HG03571 (cell line): ENCODE measurements at regions not wholly inside any gene's neighbourhood (a gene's known extent, or its start where the extent isn't known, plus 50 kb on each side); places are given as distances from the start of the nearest gene placed in this dataset.

ENCODE experiments used
- ATAC-seq: cut with Tn5 transposase; IDR thresholded peaks from one replicate; pipeline ENCODE4 v1.9.1; 2021; ENCODE audit not compliant: unreplicated experiment

DNA sequence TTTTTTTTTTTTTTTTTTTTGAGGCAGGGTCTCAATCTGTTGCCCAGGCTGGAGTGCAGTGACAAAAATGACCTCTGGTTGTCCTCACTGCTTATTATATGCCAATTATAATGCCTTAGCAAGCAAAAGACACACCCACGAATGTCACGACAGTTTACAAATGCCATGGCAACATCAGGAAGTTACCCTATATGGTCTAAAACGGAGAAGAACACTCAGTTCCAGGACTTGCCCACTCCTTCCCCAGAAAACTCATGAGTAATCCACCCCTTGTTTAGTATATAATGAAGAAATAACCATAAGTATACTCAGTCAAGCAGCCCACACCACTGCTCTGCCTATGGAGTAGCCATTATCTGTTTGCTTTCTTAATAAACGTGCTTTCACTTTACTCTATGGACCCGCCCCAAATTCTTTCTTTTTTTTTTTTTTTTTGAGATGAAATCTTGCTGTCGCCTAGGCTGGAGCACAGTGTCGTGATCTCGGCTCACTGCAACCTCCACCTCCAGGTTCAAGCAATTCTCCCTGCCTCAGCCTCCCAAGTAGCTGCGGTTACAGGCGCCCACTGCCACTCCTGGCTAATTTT lies 106.2 kb downstream of the SMIM20 start:
- ATAC-seq = no peak

DNA sequence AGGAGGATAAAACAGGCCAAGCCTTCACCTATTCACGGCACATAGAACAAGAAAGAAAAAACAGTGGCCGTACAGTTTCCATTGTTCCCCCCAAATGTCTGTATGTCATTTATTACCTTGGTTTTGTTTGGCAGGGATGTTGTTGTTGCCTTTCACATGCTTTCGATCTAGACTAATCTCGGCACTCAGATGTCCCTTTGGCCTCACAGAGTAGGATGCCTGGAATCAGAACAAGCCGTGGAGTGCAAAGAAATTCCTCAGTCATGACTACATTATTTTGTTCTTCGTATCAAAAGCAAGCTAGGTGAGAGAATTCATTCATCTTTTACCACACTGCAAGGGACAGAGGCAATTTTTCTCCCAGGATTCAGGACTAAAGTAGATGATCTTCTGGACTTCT lies 106.9 kb downstream of the SMIM20 start:
- ATAC-seq = no peak

DNA sequence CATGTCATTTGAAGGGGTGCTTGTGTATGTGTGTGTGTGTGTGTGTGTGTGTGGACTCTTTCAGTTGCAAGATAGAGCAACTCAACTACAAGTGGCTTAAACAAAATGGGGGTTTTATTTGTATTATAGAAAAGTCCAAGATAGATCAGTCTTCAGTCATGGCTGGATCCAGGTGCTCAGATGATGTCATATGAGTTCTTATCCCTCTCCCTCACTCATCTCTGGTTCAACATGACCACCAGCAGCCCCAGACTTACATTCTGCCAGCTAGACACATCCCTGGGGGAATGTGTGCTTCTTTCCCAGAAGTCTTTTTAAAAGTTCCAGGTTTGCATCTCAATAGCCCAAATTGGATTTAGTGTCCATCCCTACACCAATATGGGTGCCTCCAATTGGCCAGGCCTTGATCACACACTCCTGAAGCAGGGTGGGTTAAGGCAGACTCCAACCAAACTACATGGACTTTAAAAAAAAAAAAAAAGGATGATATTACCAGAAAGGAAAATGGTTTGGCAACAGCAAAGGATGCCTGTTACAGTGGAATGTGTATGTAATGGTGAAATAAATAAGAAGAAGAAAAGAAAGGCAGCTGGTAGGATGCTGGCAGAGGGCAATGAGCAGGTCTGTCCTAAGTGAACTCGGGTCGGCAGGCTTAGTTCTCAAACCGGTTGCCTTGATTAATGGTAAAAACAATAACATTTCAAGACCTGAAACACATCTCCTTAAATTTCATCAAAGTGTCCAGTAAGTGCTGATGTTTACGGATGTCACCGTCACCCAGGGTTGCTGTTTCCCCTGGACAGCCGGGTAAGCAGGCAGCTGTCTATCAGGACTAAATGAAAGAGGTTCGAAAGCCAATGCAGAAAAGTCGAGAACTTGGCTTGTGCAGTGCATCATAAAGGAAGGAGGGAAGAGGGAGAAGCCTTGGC lies 107.7 kb downstream of the SMIM20 start:
- no peak for ATAC-seq

DNA sequence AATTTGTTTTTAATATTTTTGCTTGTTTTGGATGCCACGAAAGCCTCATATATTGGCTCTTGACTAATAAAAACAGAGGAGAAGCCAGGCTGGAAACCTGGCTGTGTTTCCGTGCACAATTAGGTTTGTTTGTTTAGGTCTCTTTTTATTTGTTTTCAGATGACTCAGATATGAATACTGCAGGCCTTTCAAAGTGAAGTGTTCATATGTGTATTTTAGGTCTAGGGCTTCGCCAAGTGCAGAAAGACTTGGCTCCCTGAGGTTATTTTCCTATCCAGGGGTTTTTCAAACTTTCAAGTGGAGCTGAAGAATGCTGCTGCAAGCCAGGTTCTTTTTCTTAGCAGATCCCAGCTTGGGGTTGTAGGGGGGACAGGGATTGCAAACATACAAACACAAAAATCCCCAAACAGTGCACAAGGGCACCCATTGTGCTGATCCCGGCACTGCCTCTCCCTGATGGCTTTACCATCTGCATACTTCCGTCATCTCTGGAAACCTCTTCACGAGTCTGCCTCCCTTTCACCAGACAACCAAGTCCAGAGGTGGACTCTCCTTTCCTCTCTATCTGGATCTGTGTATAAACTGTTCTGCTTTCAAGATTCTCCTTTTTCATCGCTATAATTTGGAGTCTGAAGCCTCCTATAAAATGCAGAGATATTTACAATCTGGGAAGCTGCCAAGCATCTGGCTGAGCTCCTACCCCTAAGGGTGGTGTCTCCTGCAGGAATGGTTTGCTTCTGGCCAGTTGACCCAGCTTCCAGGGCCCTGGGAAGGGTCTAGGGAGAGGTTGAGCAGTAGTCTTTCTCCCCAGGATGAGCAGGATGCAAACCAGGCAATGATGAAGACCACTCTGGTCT lies 108.6 kb downstream of the SMIM20 start:
- no peak for ATAC-seq

DNA sequence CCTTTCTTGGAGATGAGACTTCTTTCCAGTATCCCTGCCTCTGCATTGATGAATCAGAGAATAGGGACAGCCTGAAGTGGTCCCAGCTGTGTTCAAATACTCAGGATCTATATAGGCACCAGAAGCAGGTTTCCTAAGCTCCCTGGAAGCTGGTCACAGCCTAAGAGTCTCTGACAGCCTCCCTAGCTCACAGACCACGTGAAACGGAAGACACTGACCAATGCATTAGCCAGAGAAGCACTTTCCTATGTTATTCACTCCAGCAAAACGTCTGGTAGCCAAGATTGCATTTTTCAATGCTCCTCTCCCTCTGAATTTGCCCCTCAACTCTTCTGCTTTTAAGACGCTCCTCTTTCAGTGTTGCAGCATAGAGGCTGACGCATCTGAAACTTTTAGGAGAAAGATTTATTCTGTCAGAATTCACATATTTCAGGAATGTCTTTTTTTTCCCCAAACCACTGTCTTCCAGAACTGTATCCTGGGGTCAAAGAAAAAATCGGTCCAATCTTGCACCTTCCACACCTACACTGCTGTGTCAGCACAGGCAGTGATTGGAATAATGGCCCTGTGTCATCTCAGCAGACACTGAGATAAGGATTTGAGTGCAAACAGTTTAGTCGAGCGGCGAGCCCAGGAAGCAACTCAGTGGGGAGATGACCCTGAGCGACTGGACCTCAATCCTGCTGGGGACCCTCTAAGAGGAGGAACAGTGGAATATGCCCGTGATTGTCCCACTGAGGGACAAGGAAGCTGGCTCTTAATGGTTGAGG lies 109.4 kb downstream of the SMIM20 start:
- no peak for ATAC-seq

DNA sequence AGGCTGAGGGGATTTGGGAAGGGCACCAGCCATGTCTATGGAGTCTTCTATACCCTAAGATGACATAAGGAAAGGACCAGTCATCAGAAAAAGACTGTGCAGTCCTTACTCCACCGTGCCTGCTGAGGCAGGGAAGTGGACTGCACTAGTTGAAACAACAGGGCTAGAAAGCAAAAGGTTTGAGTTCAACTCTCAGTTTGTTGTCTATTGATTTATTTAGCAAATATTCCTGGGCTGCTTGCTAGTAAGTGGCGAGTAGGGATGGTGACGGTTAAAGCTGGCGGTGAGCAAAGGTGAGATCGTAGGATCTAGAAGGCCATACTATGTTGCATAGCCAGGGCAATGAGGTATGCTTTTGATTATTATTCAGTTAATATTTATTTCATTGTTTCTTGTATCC lies 110.1 kb downstream of the SMIM20 start:
- ATAC-seq = no peak

DNA sequence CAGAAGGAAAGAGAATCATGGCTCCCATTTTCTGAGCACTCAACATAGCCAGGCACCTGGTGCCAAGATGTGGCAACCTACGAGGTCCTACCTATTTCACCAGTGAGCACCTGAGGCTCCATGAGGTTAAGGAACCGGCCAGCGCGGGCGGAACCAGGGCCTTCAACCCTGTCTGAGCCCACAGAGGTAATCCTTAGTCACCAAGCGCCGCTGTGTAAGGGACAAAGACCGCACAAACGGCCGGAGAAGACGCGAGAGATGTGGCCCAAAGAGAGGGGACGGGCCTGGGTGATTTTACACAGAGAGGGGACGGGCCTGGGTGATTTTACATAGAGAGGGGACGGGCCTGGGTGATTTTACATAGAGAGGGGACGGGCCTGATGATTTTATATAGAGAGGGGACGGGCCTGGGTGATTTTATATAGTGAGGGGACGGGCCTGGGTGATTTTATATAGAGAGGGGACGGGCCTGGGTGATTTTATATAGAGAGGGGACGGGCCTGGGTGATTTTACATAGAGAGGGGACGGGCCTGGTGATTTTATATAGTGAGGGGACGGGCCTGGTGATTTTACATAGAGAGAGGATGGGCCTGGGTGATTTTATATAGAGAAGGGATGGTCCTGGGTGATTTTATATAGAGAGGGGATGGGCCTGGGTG lies 114.2 kb downstream of the SMIM20 start:
- ATAC-seq = no peak

DNA sequence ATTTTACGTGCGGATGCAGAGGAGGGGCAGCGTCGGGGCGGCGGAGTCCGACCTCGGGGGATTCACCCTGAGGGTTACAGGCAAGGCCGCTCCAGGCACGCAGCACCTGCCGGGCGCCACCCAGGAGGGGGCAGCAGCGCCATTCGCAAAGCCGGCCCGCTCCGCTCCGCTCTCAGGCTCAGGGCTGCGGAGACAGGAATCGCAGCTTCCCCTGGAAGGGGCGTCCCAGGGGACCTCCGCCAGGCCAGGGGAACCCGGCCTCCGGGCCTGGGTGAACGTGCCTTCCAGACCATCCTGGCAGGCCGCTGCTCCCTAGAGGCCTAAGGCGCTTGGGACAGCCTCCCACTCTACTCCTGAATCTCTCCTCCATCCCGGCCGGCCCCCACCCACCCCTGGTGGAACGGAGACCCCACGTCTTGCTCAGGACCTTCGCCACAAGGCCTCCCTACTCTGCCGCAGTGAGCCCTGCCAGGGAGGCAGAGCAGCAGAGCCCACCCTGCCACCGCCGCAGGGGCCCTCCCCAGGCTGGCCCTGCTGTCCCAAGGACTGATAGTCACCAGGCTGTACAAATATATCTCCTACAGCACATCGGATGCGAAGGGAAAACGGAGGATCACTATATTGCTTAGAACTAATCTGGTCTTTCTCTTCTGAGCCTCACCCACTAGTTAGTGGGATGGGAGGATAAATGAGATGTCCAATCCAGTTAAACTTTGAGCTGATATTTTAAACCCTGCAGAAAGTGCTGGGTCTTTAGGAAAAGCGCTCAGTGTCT lies 115.0 kb downstream of the SMIM20 start:
- peak; percentile 88 for ATAC-seq

DNA sequence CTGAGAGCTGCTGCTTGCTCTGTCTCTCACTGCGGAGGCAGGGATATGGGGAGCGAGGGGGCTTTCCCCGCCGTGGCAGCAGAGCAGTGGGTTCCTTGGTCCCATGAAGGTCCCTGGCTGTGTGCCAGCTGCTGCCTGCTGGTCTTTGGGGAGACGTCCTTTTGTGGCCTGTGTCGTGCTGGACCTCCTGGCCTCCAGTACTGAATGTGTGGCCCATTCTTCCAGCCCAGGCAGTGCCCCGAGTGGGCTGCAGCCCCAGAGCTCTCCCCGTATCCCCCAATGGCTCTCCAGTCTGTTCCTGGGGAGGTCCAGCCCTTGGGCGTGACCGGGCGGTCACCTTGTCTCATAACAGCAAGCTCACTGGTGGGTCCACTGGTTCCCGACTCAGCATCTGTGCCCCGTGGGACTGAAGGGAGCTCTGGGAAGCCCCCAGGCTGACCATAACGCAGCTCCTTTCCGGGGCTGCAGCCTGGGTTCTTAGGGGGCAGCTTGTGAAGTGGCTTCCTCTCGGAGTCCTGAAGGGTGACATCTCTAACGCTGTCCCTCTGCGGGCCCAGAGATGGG lies 115.6 kb downstream of the SMIM20 start:
- ATAC-seq = no peak

DNA sequence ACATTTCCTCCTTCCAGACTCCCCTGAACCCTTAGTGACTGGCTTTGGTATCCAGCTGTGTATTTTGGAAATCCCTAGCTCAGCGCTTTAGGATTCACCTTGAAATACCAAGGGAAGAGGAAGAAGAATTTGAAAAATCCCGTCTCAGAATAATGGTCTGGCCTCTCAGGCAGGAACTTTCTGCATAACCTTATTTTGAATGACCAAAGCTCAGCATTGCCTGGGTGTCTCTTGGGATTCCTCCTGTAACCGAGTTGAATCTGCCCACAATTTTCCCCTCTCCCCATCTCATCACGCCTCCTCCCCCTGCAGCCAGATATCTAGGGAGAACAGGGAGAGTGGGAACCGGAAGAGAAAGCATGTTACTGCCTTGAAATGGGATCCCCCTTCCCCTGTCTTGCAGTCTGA lies 116.2 kb downstream of the SMIM20 start:
- no peak for ATAC-seq

DNA sequence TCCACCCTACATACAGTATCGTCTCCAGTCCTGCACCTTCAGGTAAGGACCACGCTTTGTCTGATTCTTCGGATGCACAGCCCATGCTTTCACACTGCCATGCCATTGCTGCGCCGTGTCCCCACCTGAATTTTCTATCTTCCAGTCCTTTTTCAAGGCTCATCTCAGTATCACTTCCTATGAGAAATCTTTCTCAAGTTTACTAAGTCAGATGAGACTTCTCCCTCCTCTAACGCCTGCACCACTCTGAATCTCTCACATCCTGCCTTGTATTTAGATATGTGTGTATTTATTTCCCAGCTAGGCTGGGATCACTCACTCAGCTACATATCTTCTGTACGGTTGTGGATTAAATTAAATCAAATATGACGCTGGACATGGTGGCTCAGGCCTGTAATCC lies 116.8 kb downstream of the SMIM20 start:
- ATAC-seq = no peak

DNA sequence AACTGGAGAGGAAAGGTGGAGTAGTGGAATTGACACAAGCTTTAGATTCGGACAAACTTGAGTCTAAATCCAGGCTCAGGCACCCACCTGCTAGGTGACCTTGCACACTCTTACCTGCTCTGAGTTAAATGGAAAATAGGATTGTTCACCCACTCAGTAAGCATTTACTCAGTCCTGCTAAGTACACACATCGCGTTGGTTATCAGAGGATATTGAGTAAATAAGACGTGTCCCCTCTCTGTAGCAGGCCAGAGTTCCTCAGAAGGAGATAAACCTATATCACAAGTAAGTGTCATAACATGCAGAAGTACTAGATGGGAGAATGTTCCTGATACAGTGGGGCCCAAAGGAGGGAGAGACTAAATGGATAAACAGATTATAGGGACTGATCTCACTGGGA lies 117.7 kb downstream of the SMIM20 start:
- no peak for ATAC-seq

DNA sequence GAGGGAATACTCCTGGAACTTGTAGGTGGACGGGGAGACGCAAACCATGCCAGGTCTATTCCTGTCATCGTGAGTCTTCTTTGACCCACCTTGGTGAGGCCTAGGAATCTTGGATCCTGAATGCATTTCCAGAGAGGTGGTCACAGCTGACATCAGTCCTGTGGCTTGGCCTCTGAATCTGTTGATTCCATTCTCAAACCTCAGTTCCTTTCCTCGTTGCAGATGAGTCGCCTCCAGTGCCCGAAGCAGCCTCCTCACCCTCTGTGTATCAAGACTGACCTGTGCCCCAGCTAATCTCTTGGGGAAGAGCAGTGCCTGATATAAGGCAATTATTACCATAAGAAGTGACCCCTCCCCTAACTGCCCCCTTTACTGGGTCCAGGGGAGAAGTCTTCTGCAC lies 118.1 kb downstream of the SMIM20 start:
- no peak for ATAC-seq

DNA sequence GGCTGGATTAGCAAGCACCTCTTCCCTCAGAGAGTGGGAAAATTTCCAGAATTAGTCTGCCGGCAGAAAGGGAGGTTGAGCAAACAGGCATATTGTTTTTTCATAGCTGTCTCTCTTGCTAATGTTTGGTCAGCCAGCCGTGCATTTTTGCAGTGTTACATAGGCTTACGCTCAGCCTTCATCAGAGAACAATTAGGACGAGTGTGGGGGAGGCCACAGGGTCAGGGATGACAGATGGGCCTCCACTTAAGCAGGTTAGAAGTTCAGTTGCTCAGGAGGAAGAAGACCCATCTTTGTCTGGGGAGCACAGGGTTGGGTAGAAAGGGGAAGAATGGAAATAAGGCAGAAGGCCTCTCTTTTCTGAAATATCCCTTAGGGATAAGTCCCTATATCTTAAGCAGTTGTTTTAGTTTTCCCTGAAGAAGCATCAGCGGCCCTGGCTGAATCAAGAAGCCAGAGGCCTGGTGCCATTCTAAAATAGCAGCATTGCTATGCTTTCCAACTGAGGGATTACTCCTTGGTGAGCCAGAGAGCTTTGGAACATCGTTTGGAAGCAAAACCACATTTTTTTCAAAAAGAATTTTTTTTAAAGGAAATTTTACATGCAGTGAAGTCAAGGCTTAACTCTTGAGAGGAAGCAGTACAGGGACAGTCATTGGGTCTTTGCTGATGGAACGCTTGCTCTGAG lies 118.8 kb downstream of the SMIM20 start:
- ATAC-seq = no peak

DNA sequence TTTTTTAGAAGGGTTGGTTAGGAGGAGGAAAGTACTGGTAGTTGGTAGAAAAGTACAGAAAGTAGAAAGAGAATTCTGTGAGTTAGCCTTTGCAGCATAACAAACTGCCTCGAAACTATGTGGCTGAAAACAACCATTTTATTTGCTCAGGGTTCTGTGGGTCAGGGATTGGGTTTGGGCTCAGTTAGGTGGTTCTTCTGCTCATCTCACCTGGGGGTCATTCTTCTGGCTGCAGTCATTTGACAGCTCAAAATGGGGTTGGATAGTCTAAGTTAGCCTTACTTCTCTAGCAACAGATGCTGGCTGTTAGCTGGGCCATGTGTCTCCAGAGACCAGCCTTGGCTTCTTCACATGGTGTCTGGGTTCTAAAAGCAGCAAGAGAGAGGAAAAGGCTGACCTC lies 119.4 kb downstream of the SMIM20 start:
- no peak for ATAC-seq

DNA sequence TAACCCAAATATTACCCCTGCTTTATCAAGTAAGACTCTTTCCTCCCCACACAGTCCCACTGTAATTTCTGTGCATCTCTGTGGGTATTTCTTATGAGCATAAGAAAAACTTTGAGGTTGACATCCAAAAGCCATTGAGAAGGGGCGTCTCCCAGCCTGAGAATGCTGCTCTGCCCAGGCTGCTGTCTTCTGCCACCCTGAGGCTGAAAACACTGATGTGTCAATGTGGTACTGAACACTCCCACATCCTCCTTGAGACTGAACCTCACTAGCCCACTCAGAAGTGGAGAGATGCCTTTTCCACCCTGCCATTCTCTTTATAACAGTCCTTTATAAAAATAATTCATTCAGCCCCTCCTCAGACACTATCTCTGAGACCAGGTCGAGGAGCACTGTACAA lies 120.8 kb downstream of the SMIM20 start:
- ATAC-seq = no peak

DNA sequence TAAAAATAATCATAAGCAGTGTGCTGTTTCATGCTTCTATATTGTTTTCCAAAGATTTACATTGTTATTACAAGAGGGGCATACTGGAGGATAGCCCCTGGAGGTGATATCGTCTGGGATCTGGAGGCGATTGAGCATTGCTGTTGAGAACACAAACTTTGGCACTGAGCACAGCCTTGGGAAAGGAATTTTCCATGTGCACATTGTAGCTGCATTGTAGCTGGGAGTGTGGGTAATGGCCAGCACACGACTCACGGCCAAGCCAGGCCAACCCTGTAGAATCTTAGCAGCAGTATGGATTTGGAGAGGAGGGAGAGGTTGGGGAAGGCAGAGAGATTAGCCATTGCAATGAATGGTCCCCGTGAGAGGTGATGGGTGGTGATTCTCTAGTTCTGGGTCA lies 121.9 kb downstream of the SMIM20 start:
- ATAC-seq = no peak

DNA sequence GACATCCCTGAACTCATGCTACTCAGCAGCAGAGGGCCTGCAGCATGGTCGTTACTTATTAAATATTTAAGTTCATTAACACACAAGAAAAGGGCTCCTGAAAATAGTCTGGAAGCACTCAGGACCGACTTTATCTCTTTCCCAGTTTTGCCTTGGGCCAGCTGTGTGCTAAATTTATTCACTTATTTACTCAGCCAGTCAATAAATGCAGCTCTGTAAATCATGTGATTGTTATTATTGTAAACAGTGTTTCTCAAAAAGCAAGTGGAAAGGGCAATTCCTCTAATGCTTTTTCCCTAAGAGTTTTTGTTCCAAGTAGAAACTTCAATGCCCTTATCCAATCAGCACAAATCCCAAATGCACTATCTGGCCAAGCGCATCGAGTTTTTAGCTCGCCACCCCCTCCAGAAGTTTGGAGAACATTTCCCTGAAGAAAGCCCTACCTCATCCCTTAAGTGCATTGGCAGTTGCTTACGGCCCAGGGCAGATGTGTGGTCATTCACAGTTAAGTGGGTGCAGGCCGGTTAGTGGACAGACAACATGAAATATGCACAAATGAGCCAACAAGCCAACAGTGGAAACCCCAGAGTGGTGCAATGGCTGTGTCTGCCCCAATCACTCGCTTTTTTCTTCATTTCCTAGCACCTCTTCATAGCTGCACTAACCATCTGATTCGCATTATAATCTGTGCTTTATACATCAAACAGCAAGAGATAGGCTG lies 125.8 kb downstream of the SMIM20 start:
- ATAC-seq = no peak
